ENCODE measurements at regions not wholly inside any gene's neighbourhood (a gene's known extent, or its start where the extent isn't known, plus 50 kb on each side); places are given as distances from the start of the nearest gene placed in this dataset.

GRCh38 chr1:98044766-98045165 is 123.9 kb upstream of the DPYD start:
- DNase-seq (ENCODE audit: extremely low read depth in 1 of 11, low read depth in 9 of 11, low spot score in 4 of 11) = no peak

GRCh38 chr1:98044071-98044697 is 123.3 kb upstream of the DPYD start:
- no peak for DNase-seq (ENCODE audit: extremely low read depth in 1 of 11, low read depth in 9 of 11, low spot score in 4 of 11)

GRCh38 chr1:98035602-98036002 is 114.8 kb upstream of the DPYD start:
- DNase-seq (ENCODE audit: extremely low read depth in 1 of 11, low read depth in 9 of 11, low spot score in 4 of 11) = no peak

GRCh38 chr1:98034505-98034904 is 113.7 kb upstream of the DPYD start:
- no peak for DNase-seq (ENCODE audit: extremely low read depth in 1 of 11, low read depth in 9 of 11, low spot score in 4 of 11)

GRCh38 chr1:98032958-98033357 is 112.1 kb upstream of the DPYD start:
- no peak for DNase-seq (ENCODE audit: extremely low read depth in 1 of 11, low read depth in 9 of 11, low spot score in 4 of 11)

GRCh38 chr1:98030976-98031375 is 110.1 kb upstream of the DPYD start:
- DNase-seq (ENCODE audit: extremely low read depth in 1 of 11, low read depth in 9 of 11, low spot score in 4 of 11) = no peak

GRCh38 chr1:98030483-98030882 is 109.6 kb upstream of the DPYD start:
- DNase-seq (ENCODE audit: extremely low read depth in 1 of 11, low read depth in 9 of 11, low spot score in 4 of 11) = no peak

GRCh38 chr1:98028800-98029199 is 108.0 kb upstream of the DPYD start:
- DNase-seq (ENCODE audit: extremely low read depth in 1 of 11, low read depth in 9 of 11, low spot score in 4 of 11) = no peak

GRCh38 chr1:98027103-98027705 is 106.4 kb upstream of the DPYD start:
- DNase-seq (ENCODE audit: extremely low read depth in 1 of 11, low read depth in 9 of 11, low spot score in 4 of 11) = no peak

- no peak for DNase-seq (ENCODE audit: extremely low read depth in 1 of 11, low read depth in 9 of 11, low spot score in 4 of 11)
Observed at GRCh38 chr1:98025858-98026257, 105.0 kb upstream of the DPYD start.

- DNase-seq (ENCODE audit: extremely low read depth in 1 of 11, low read depth in 9 of 11, low spot score in 4 of 11) = no peak
Observed at GRCh38 chr1:98021126-98021525, 100.3 kb upstream of the DPYD start.

- DNase-seq (ENCODE audit: extremely low read depth in 1 of 11, low read depth in 9 of 11, low spot score in 4 of 11) = no peak
Observed at GRCh38 chr1:98019747-98020146, 98.9 kb upstream of the DPYD start.

GRCh38 chr1:98018074-98018473 is 97.2 kb upstream of the DPYD start:
- DNase-seq (ENCODE audit: extremely low read depth in 1 of 11, low read depth in 9 of 11, low spot score in 4 of 11) = no peak

- DNase-seq (ENCODE audit: extremely low read depth in 1 of 11, low read depth in 9 of 11, low spot score in 4 of 11) = no peak
Observed at GRCh38 chr1:98017184-98017583, 96.3 kb upstream of the DPYD start.

- no peak for DNase-seq (ENCODE audit: extremely low read depth in 1 of 11, low read depth in 9 of 11, low spot score in 4 of 11)
Observed at GRCh38 chr1:98008373-98008772, 87.5 kb upstream of the DPYD start.

- no peak for DNase-seq (ENCODE audit: extremely low read depth in 1 of 11, low read depth in 9 of 11, low spot score in 4 of 11)
Observed at GRCh38 chr1:98005326-98006010, 84.6 kb upstream of the DPYD start.

- DNase-seq (ENCODE audit: extremely low read depth in 1 of 11, low read depth in 9 of 11, low spot score in 4 of 11) = no peak
Observed at GRCh38 chr1:98003442-98003841, 82.6 kb upstream of the DPYD start.

- DNase-seq (ENCODE audit: extremely low read depth in 1 of 11, low read depth in 9 of 11, low spot score in 4 of 11) = no peak
Observed at GRCh38 chr1:98002288-98002687, 81.5 kb upstream of the DPYD start.

GRCh38 chr1:98001764-98002163 is 80.9 kb upstream of the DPYD start:
- DNase-seq (ENCODE audit: extremely low read depth in 1 of 11, low read depth in 9 of 11, low spot score in 4 of 11) = no peak

- DNase-seq (ENCODE audit: extremely low read depth in 1 of 11, low read depth in 9 of 11, low spot score in 4 of 11) = no peak
Observed at GRCh38 chr1:97999320-97999719, 78.5 kb upstream of the DPYD start.

GRCh38 chr1:97996880-97997279 is 76.0 kb upstream of the DPYD start:
- no peak for DNase-seq (ENCODE audit: extremely low read depth in 1 of 11, low read depth in 9 of 11, low spot score in 4 of 11)
